Suprapubic skin (tissue), 4 donors: ENCODE measurements at regions not wholly inside any gene's neighbourhood (a gene's known extent, or its start where the extent isn't known, plus 50 kb on each side); places are given as distances from the start of the nearest gene placed in this dataset.

ENCODE experiments used
- DNase-seq, 2 donors: peaks; one replicate each; pipeline ENCODE4 v3.0.0-alpha.2; 2019; ENCODE audit warnings: low spot score in 2 of 2
- H3K27ac ChIP-seq: fragments of 200-600 bp; sonication (generic); one replicate; pipeline ENCODE4 v1.5.1; 2019
- H3K27me3 ChIP-seq: fragments of 200-600 bp; sonication (generic); one replicate; pipeline ENCODE4 v1.5.1; 2019
- H3K36me3 ChIP-seq: fragments of 200-600 bp; sonication (generic); one replicate; pipeline ENCODE4 v1.5.1; 2019
- H3K4me1 ChIP-seq: fragments of 200-600 bp; sonication (generic); one replicate; pipeline ENCODE4 v1.5.1; 2019
- H3K4me3 ChIP-seq: fragments of 200-600 bp; sonication (generic); one replicate; pipeline ENCODE4 v1.5.1; 2019; ENCODE audit warnings: mild to moderate bottlenecking
- H3K9me3 ChIP-seq: fragments of 200-600 bp; sonication (generic); one replicate; pipeline ENCODE4 v1.5.1; 2019
- EP300 ChIP-seq: sonication (generic); formaldehyde crosslinking; IDR thresholded peaks from one replicate; pipeline ENCODE4 v1.6.1; 2017; ENCODE audit warnings: antibody characterized with exemption
- POLR2A ChIP-seq, 2 donors: fragments of 450-650 bp; IDR thresholded peaks; one replicate each; pipeline ENCODE4 v1.6.1; 2017; ENCODE audit warnings: antibody characterized with exemption in 2 of 2, mild to moderate bottlenecking in 2 of 2, moderate library complexity in 2 of 2
- POLR2AphosphoS5 ChIP-seq, 3 donors: sonication (generic); formaldehyde crosslinking; IDR thresholded peaks; one replicate each; pipeline ENCODE4 v1.6.1; 2017; ENCODE audit warnings: antibody characterized with exemption in 3 of 3
- WGBS: methylation state at CpG from one replicate; pipeline ENCODE4 v1.1.5; 2018; 5-methylcytosine and 5-hydroxymethylcytosine counted together
- TF ChIP-seq, protein P1 (sequence below), 2 donors: fragments of 200-600 bp in 1 of 2; fragments of 450-650 bp in 1 of 2; sonication (generic) in 1 of 2; IDR thresholded peaks; one replicate each; pipeline ENCODE4 v1.5.1; 2016 to 2019; ENCODE audit warnings: antibody characterized with exemption in 2 of 2, mild to moderate bottlenecking in 1 of 2, moderate library complexity in 1 of 2

DNA sequence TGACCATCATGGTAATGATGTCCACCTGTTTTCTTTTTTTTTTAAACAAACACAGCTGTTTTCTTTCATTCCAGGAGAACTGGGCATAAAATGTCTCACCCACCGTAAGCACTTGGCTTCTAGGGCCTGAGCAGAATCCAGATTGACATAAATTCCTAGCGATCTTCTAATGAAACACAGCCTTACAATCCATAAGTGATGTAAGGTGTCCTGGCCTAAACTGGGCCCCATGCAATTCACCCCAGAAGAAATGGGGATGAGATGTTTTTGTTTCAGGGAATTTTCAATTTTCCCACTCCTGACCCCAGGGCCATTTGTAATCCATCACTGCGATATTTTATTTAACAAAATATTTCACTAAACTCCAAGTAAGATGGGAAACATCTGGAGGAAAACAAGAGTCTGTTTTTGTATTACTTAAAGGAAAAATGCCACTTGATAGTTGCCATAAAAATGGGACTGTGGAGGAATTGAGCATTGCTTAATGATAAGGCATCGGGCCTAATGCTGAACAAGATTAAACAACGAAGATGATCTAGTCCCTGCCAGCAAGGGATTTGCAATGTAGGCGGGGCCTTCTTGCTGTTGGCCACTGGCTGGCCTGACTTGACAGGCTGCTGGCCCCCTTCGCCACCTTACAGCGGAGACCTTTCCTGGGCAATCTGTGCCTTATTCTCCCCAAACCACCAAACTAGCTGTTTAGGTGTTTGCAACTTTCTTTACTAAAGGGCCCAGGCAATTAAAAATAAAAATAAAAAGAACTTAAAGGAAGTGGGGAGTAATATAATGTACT lies 183.7 kb downstream of the CD109 start:
- Histone ChIP-seq H3K9me3 (no peaks in the 10 kb centered on the region), H3K36me3 (no peaks in the 10 kb centered on the region), H3K27me3 (no peaks in the 10 kb centered on the region), H3K4me3 (no peak overlapping the region), H3K27ac (no peak overlapping the region), H3K4me1 (no peaks in the 10 kb centered on the region)
- WGBS, result 59% methylated on average over 8 of the region's 8 CpGs
- TF ChIP-seq, protein P1, sequence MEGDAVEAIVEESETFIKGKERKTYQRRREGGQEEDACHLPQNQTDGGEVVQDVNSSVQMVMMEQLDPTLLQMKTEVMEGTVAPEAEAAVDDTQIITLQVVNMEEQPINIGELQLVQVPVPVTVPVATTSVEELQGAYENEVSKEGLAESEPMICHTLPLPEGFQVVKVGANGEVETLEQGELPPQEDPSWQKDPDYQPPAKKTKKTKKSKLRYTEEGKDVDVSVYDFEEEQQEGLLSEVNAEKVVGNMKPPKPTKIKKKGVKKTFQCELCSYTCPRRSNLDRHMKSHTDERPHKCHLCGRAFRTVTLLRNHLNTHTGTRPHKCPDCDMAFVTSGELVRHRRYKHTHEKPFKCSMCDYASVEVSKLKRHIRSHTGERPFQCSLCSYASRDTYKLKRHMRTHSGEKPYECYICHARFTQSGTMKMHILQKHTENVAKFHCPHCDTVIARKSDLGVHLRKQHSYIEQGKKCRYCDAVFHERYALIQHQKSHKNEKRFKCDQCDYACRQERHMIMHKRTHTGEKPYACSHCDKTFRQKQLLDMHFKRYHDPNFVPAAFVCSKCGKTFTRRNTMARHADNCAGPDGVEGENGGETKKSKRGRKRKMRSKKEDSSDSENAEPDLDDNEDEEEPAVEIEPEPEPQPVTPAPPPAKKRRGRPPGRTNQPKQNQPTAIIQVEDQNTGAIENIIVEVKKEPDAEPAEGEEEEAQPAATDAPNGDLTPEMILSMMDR (IDR thresholded peaks at IDR 0.05), result no peak
- TF ChIP-seq POLR2A (IDR thresholded peaks at IDR 0.05) (no peak), POLR2AphosphoS5 (IDR thresholded peaks at IDR 0.05) (no peak), EP300 (no peak)
- no peak for DNase-seq

DNA sequence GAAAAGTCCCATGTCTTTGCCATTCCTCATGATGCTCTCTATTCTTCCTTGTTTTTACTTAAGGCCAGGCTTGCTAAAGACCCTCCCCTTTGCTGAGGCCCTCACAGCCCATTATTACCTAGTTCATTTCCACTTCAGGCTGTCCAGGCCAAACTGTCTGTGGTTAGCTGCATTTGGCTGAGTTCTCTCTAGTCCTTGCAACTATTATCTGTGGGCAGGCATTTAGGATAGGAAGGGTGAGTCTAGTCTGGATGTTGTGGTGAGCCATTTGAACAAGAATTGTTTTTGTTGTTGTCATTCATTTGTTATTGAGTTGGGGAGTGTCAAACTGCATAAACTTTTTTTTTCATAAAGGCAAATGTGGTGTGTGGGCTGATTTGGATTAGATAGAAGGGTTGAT lies 182.4 kb downstream of the CD109 start:
- H3K9me3 ChIP-seq, result no peaks in the 10 kb centered on the region

More for the DNA sequence above, 182.4 kb downstream of the CD109 start:
- no peaks in the 10 kb centered on the region for H3K36me3 ChIP-seq
- H3K4me1 ChIP-seq, result no peaks in the 10 kb centered on the region
- TF ChIP-seq POLR2A (IDR thresholded peaks at IDR 0.05) (no peak), EP300 (no peak), POLR2AphosphoS5 (IDR thresholded peaks at IDR 0.05) (no peak)
- TF ChIP-seq, protein P1 (IDR thresholded peaks at IDR 0.05), result no peak
- no peak for DNase-seq
- no peak overlapping the region for H3K27ac ChIP-seq
- no peaks in the 10 kb centered on the region for H3K27me3 ChIP-seq
- H3K4me3 ChIP-seq, result no peak overlapping the region
